K562 (cell line): ENCODE measurements at regions not wholly inside any gene's neighbourhood (a gene's known extent, or its start where the extent isn't known, plus 50 kb on each side); places are given as distances from the start of the nearest gene placed in this dataset.

Source experiments
- ATAC-seq: fragments of 200-7000 bp; cut with Tn5 transposase; 3 replicates; pipeline ENCODE4 v1.9.1; 2020; ENCODE audit warnings: moderate library complexity
- BruUV-seq: library from RNA; stranded (reverse); fragments of 400-500 nt; replicated peaks from 2 replicates; lab custom pipeline; 2021; lab: Mats Ljungman, UMichigan
- CTCF ChIA-PET: fragments of 300-600 bp; formaldehyde crosslinking; extraction: SDS; loops from one replicate; lab custom pipeline; 2021; ENCODE audit warnings: low intra/inter-chr PET ratio; lab: Yijun Ruan, JAX
- POLR2A ChIA-PET: fragments of 300-600, 350-650 bp; sonication (Branson Sonifier 250); formaldehyde crosslinking; extraction: SDS; loops from one replicate; lab custom pipeline; 2021; ENCODE audit warnings: antibody characterized with exemption, inconsistent platforms; lab: Yijun Ruan, JAX
- DNase-seq, 4 experiments: peaks; one replicate each; pipeline versions ENCODE4 v3.0.0 to v3.0.0-alpha.2; 2011 to 2018; ENCODE audit warnings: low spot score in 3 of 4, mixed read lengths in 3 of 4; ENCODE audit errors: extremely low read depth in 1 of 4
- FAIRE-seq: peaks from 2 replicates; lab custom pipeline; 2011; peaks lifted over from hg19 to GRCh38; lab: Jason Lieb, UNC
- H2AFZ ChIP-seq: 2 replicates; pipeline ENCODE4 v1.6.0; 2011; ENCODE audit warnings: low read depth, low read length, control low read depth, inconsistent platforms
- H3K27ac ChIP-seq: fragments of 200-600 bp; 3 replicates; pipeline ENCODE4 v1.8.0; 2011; ENCODE audit warnings: low read depth, mild to moderate bottlenecking, control low read depth, inconsistent platforms, low read length, moderate library complexity, mixed read lengths; ENCODE audit errors: extremely low read depth
- H3K27me3 ChIP-seq, 2 experiments: fragments of 300-600 bp in 1 of 2; 2 replicates in 1 of 2; 3 replicates in 1 of 2; pipeline versions ENCODE4 v1.6.0 to v1.8.0; 2011; ENCODE audit warnings: inconsistent platforms in 2 of 2, low read length in 2 of 2, mild to moderate bottlenecking in 1 of 2, mixed read lengths in 1 of 2, moderate library complexity in 1 of 2; ENCODE audit not compliant: control insufficient read depth in 2 of 2, insufficient read depth in 2 of 2
- H3K36me3 ChIP-seq: fragments of 300-600 bp; 3 replicates; pipeline ENCODE4 v1.8.0; 2011; ENCODE audit warnings: mild to moderate bottlenecking, low read length, inconsistent platforms; ENCODE audit not compliant: control insufficient read depth, insufficient read depth
- H3K4me1 ChIP-seq, 2 experiments: fragments of 200-600 bp in 1 of 2; replicated peaks in 1 of 2; 2 replicates in 1 of 2; 3 replicates in 1 of 2; pipeline versions ENCODE4 v1.5.1 to v1.8.0; 2011; ENCODE audit warnings: inconsistent platforms in 2 of 2, low read length in 2 of 2, mild to moderate bottlenecking in 1 of 2, mixed read lengths in 1 of 2, moderate library complexity in 1 of 2; ENCODE audit not compliant: control insufficient read depth in 2 of 2, insufficient read depth in 2 of 2
- H3K4me2 ChIP-seq: 2 replicates; pipeline ENCODE4 v1.6.1; 2011; ENCODE audit warnings: low read length, control low read depth, inconsistent platforms, mixed read lengths; ENCODE audit not compliant: insufficient read depth
- H3K4me3 ChIP-seq: fragments of 200-600 bp; sonication (generic), shearing (Covaris generic); 2 replicates; pipeline ENCODE4 v1.5.1; 2016; ENCODE audit warnings: control low read depth, inconsistent platforms
- H3K79me2 ChIP-seq: fragments of 200-600 bp; 3 replicates; pipeline ENCODE4 v1.8.0; 2011; ENCODE audit warnings: low read length, inconsistent platforms; ENCODE audit not compliant: control insufficient read depth, insufficient read depth
- H3K9ac ChIP-seq, 2 experiments: 2 replicates each; pipeline versions ENCODE4 v1.6.0 to v1.6.1; 2011; ENCODE audit warnings: low read depth in 2 of 2, low read length in 2 of 2, control low read depth in 1 of 2, inconsistent platforms in 1 of 2, mild to moderate bottlenecking in 1 of 2, mixed read lengths in 1 of 2; ENCODE audit not compliant: insufficient read depth in 1 of 2
- H3K9me1 ChIP-seq: one replicate; pipeline ENCODE4 v1.6.0; 2011; ENCODE audit warnings: inconsistent platforms, mild to moderate bottlenecking, low read length, moderate library complexity; ENCODE audit not compliant: control insufficient read depth, insufficient read depth
- H3K9me3 ChIP-seq: replicated peaks from 2 replicates; pipeline ENCODE4 v1.5.1; 2011; ENCODE audit warnings: low read depth, low read length, inconsistent platforms; ENCODE audit not compliant: control insufficient read depth, insufficient read depth
- H4K20me1 ChIP-seq: replicated peaks from 2 replicates; pipeline ENCODE4 v1.6.1; 2011; ENCODE audit warnings: low read length, inconsistent platforms, mixed read lengths; ENCODE audit not compliant: control insufficient read depth, insufficient read depth
- DACH1 ChIP-seq: fragments of 450-650 bp; IDR thresholded peaks from 2 replicates; pipeline ENCODE4 v1.6.1; 2018; ENCODE audit not compliant: partially characterized antibody
- HDGF ChIP-seq: fragments of 450-650 bp; IDR thresholded peaks from 2 replicates; pipeline ENCODE4 v1.6.1; 2016
- MCM5 ChIP-seq: fragments of 450-650 bp; IDR thresholded peaks from 2 replicates; pipeline ENCODE4 v1.6.1; 2016; ENCODE audit warnings: low read depth
- MTF1 ChIP-seq: fragments of 250-450 bp; sonication (Bioruptor Pico); IDR thresholded peaks from 2 replicates; pipeline ENCODE4 v1.9.0; 2021; ENCODE audit warnings: moderate library complexity, mild to moderate bottlenecking, inconsistent platforms, borderline replicate concordance
- NCOA4 ChIP-seq: fragments of 450-650 bp; IDR thresholded peaks from 2 replicates; pipeline ENCODE4 v1.6.1; 2018; ENCODE audit warnings: mild to moderate bottlenecking; ENCODE audit not compliant: partially characterized antibody
- POLR3G ChIP-seq: IDR thresholded peaks from 2 replicates; pipeline ENCODE4 v1.6.1; 2011; ENCODE audit not compliant: insufficient read length, insufficient replicate concordance; ENCODE audit errors: extremely low read depth
- PTRF ChIP-seq: fragments of 450-650 bp; IDR thresholded peaks from 2 replicates; pipeline ENCODE4 v1.6.1; 2016; ENCODE audit warnings: mild to moderate bottlenecking, missing genetic modification characterization, missing compliant biosample characterization
- ZNF561 ChIP-seq: fragments of 450-650 bp; formaldehyde crosslinking; conservative IDR thresholded peaks from 2 replicates; pipeline ENCODE4 v1.4.0; 2020; ENCODE audit warnings: mild to moderate bottlenecking, moderate library complexity
- WGBS: fragments of 100-300 bp; shearing (Covaris generic); methylation state at CpG from one replicate; pipeline ENCODE4 v1.1.6; 2016; ENCODE audit warnings: low coverage, mixed read lengths; ENCODE audit not compliant: insufficient coverage; ENCODE audit errors: missing lambda C conversion rate; 5-methylcytosine and 5-hydroxymethylcytosine counted together
- in situ Hi-C: fragments of 300-500 bp; cut with MboI; formaldehyde crosslinking; loops from 4 replicates; pipeline ENCODE4 v1.15.0; 2018; ENCODE audit warnings: inconsistent platforms, mixed read lengths
- intact Hi-C: fragments of 100-400 bp; cut with micrococcal nuclease; formaldehyde crosslinking; loops from 2 replicates; pipeline ENCODE4 v1.14.2; 2022
- TF ChIP-seq, protein P1 (sequence below): sonication (generic); formaldehyde crosslinking; IDR thresholded peaks from 2 replicates; pipeline ENCODE4 v1.8.1; 2023; ENCODE audit warnings: mild to moderate bottlenecking, missing genetic modification reagents
- TF ChIP-seq, protein P2 (sequence below), 3 experiments: fragments of 200-800 bp in 1 of 3; sonication (Bioruptor generic) in 1 of 3; sonication (generic) in 1 of 3; formaldehyde crosslinking in 1 of 3; IDR thresholded peaks; 2 replicates each; pipeline versions ENCODE4 v1.6.1 to v1.8.0; 2016 to 2022; ENCODE audit warnings: mild to moderate bottlenecking in 2 of 3, missing compliant biosample characterization in 2 of 3, missing genetic modification characterization in 2 of 3, missing genetic modification reagents in 1 of 3
- TF ChIP-seq, protein P3 (sequence below): fragments of 450-650 bp; formaldehyde crosslinking; IDR thresholded peaks from 2 replicates; pipeline ENCODE4 v1.4.0; 2020; ENCODE audit warnings: mild to moderate bottlenecking, moderate library complexity
- TF ChIP-seq, protein P4 (sequence below): IDR thresholded peaks from 3 replicates; pipeline ENCODE4 v1.6.1; 2011; ENCODE audit warnings: borderline replicate concordance, mild to moderate bottlenecking, moderate library complexity; ENCODE audit not compliant: insufficient read length; ENCODE audit errors: extremely low read depth
- TF ChIP-seq, protein P5 (sequence below): sonication (generic); formaldehyde crosslinking; IDR thresholded peaks from 2 replicates; pipeline ENCODE4 v1.8.0; 2022; ENCODE audit warnings: missing genetic modification reagents, mild to moderate bottlenecking, moderate library complexity, borderline replicate concordance

DNA sequence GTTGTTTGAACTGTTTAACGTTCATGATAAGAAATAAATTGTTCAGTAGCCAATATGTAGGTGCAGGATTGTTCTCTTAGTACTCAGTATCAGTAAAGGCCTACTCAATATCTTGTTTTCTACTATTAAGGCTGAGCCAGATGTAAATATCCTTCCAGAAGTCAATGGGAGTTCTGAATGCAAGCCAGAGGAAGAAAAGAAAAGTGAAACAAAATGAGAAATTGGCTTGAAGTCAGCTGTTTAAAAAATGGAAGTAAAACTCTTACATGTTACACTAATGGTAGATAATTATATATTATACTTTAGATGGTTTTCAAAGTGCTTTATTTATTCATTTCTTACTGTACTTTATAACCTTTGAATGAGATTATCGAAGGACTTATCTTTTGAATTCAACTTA is 1417.9 kb downstream of the ADGRL3 start:
- Histone ChIP-seq H3K9me1 (no peaks in the 10 kb centered on the region), H3K4me3 (no peak overlapping the region), H3K79me2 (no peaks in the 10 kb centered on the region), H4K20me1 (no peaks in the 10 kb centered on the region), H3K4me1 (no peaks in the 10 kb centered on the region), H3K27ac (no peak overlapping the region), H2AFZ (no peak overlapping the region), H3K9me3 (no peaks in the 10 kb centered on the region), H3K4me2 (no peak overlapping the region), H3K36me3 (no peaks in the 10 kb centered on the region), H3K9ac (no peak overlapping the region), H3K27me3 (no peaks in the 10 kb centered on the region)
- FAIRE-seq, result no peak
- CTCF ChIA-PET, result no interaction called here
- POLR2A ChIA-PET, result no interaction called here
- in situ Hi-C loops, result no loop called here
- no TSS peak for BruUV-seq
- intact Hi-C loops, result no loop called here
- DNase-seq, result no peak
- no peak for ATAC-seq
- WGBS, result 0% methylated on average over 2 of the region's 2 CpGs
- TF ChIP-seq, protein P1, sequence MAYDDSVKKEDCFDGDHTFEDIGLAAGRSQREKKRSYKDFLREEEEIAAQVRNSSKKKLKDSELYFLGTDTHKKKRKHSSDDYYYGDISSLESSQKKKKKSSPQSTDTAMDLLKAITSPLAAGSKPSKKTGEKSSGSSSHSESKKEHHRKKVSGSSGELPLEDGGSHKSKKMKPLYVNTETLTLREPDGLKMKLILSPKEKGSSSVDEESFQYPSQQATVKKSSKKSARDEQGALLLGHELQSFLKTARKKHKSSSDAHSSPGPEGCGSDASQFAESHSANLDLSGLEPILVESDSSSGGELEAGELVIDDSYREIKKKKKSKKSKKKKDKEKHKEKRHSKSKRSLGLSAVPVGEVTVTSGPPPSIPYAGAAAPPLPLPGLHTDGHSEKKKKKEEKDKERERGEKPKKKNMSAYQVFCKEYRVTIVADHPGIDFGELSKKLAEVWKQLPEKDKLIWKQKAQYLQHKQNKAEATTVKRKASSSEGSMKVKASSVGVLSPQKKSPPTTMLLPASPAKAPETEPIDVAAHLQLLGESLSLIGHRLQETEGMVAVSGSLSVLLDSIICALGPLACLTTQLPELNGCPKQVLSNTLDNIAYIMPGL (CRISPR knock-in tag), result no peak
- TF ChIP-seq ZNF561 (CRISPR knock-in tag) (no peak), MCM5 (no peak), HDGF (no peak), POLR3G (no peak), NCOA4 (no peak), MTF1 (no peak), PTRF (tag) (no peak), DACH1 (no peak)
- TF ChIP-seq, protein P2, sequence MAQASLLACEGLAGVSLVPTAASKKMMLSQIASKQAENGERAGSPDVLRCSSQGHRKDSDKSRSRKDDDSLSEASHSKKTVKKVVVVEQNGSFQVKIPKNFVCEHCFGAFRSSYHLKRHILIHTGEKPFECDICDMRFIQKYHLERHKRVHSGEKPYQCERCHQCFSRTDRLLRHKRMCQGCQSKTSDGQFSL (CRISPR knock-in tag; IDR thresholded peaks at IDR 0.05), result no peak
- TF ChIP-seq, protein P2 (tag; IDR thresholded peaks at IDR 0.05), result no peak
- TF ChIP-seq, protein P3, sequence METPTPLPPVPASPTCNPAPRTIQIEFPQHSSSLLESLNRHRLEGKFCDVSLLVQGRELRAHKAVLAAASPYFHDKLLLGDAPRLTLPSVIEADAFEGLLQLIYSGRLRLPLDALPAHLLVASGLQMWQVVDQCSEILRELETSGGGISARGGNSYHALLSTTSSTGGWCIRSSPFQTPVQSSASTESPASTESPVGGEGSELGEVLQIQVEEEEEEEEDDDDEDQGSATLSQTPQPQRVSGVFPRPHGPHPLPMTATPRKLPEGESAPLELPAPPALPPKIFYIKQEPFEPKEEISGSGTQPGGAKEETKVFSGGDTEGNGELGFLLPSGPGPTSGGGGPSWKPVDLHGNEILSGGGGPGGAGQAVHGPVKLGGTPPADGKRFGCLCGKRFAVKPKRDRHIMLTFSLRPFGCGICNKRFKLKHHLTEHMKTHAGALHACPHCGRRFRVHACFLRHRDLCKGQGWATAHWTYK (CRISPR knock-in tag), result no peak
- TF ChIP-seq, protein P4, sequence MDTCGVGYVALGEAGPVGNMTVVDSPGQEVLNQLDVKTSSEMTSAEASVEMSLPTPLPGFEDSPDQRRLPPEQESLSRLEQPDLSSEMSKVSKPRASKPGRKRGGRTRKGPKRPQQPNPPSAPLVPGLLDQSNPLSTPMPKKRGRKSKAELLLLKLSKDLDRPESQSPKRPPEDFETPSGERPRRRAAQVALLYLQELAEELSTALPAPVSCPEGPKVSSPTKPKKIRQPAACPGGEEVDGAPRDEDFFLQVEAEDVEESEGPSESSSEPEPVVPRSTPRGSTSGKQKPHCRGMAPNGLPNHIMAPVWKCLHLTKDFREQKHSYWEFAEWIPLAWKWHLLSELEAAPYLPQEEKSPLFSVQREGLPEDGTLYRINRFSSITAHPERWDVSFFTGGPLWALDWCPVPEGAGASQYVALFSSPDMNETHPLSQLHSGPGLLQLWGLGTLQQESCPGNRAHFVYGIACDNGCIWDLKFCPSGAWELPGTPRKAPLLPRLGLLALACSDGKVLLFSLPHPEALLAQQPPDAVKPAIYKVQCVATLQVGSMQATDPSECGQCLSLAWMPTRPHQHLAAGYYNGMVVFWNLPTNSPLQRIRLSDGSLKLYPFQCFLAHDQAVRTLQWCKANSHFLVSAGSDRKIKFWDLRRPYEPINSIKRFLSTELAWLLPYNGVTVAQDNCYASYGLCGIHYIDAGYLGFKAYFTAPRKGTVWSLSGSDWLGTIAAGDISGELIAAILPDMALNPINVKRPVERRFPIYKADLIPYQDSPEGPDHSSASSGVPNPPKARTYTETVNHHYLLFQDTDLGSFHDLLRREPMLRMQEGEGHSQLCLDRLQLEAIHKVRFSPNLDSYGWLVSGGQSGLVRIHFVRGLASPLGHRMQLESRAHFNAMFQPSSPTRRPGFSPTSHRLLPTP, result no peak
- TF ChIP-seq, protein P5, sequence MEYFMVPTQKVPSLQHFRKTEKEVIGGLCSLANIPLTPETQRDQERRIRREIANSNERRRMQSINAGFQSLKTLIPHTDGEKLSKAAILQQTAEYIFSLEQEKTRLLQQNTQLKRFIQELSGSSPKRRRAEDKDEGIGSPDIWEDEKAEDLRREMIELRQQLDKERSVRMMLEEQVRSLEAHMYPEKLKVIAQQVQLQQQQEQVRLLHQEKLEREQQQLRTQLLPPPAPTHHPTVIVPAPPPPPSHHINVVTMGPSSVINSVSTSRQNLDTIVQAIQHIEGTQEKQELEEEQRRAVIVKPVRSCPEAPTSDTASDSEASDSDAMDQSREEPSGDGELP (CRISPR knock-in tag), result no peak
